IMR-90 (cell line): ENCODE measurements at regions not wholly inside any gene's neighbourhood (a gene's known extent, or its start where the extent isn't known, plus 50 kb on each side); places are given as distances from the start of the nearest gene placed in this dataset.

ENCODE experiments used
- BHLHE40 ChIP-seq: fragments of 150-350 bp; IDR thresholded peaks from 2 replicates; pipeline ENCODE4 v1.6.1; 2016; ENCODE audit warnings: mild to moderate bottlenecking, low read depth, low read length
- CEBPB ChIP-seq: IDR thresholded peaks from 2 replicates; pipeline ENCODE4 v1.6.1; 2012; ENCODE audit warnings: low read depth, low read length, improper control_type of control experiment
- CHD1 ChIP-seq: IDR thresholded peaks from 2 replicates; pipeline ENCODE4 v1.6.1; 2012; ENCODE audit warnings: low read depth, low read length, improper control_type of control experiment
- MAZ ChIP-seq: IDR thresholded peaks from 2 replicates; pipeline ENCODE4 v1.6.1; 2012; ENCODE audit warnings: low read depth, mild to moderate bottlenecking, low read length, improper control_type of control experiment, moderate library complexity, borderline replicate concordance
- NFE2L2 ChIP-seq: fragments of 150-350 bp; IDR thresholded peaks from 2 replicates; pipeline ENCODE4 v1.6.1; 2016; ENCODE audit warnings: low read depth, mild to moderate bottlenecking, low read length
- POLR2A ChIP-seq: IDR thresholded peaks from 2 replicates; pipeline ENCODE4 v1.6.1; 2012; ENCODE audit warnings: mild to moderate bottlenecking, low read depth, low read length
- RAD21 ChIP-seq: IDR thresholded peaks from 2 replicates; pipeline ENCODE4 v1.6.1; 2012; ENCODE audit warnings: low read length, improper control_type of control experiment
- RFX5 ChIP-seq: IDR thresholded peaks from 2 replicates; pipeline ENCODE4 v1.8.0; 2012; ENCODE audit warnings: low read depth, mild to moderate bottlenecking, low read length, moderate library complexity
- SMC3 ChIP-seq: fragments of 150-350 bp; IDR thresholded peaks from 2 replicates; pipeline ENCODE4 v1.6.1; 2016; ENCODE audit warnings: low read depth, mild to moderate bottlenecking, antibody characterized with exemption, low read length, moderate library complexity
- TF ChIP-seq, protein P1 (sequence below): conservative IDR thresholded peaks from 2 replicates; pipeline ENCODE4 v1.5.1; 2012; ENCODE audit warnings: mild to moderate bottlenecking, low read depth, low read length, improper control_type of control experiment

GRCh38 chr15:89404023-89404422 lies 69.4 kb upstream of the POLG start:
- TF ChIP-seq, protein P1, sequence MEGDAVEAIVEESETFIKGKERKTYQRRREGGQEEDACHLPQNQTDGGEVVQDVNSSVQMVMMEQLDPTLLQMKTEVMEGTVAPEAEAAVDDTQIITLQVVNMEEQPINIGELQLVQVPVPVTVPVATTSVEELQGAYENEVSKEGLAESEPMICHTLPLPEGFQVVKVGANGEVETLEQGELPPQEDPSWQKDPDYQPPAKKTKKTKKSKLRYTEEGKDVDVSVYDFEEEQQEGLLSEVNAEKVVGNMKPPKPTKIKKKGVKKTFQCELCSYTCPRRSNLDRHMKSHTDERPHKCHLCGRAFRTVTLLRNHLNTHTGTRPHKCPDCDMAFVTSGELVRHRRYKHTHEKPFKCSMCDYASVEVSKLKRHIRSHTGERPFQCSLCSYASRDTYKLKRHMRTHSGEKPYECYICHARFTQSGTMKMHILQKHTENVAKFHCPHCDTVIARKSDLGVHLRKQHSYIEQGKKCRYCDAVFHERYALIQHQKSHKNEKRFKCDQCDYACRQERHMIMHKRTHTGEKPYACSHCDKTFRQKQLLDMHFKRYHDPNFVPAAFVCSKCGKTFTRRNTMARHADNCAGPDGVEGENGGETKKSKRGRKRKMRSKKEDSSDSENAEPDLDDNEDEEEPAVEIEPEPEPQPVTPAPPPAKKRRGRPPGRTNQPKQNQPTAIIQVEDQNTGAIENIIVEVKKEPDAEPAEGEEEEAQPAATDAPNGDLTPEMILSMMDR = no peak
- TF ChIP-seq CEBPB (no peak), RFX5 (no peak), BHLHE40 (no peak), POLR2A (no peak), NFE2L2 (no peak), RAD21 (no peak), MAZ (no peak), SMC3 (no peak), CHD1 (no peak)
